Fibroblast of skin of scalp (primary cell): ENCODE measurements at regions not wholly inside any gene's neighbourhood (a gene's known extent, or its start where the extent isn't known, plus 50 kb on each side); places are given as distances from the start of the nearest gene placed in this dataset.
"Not testable (repeated sequence)": the region's sequence is repeated elsewhere in the genome, so short reads cannot be mapped to it uniquely, and the experiment has no call there.

Experiments
- DNase-seq: peaks from one replicate; pipeline ENCODE4 v3.0.0-alpha.2; 2013

DNA sequence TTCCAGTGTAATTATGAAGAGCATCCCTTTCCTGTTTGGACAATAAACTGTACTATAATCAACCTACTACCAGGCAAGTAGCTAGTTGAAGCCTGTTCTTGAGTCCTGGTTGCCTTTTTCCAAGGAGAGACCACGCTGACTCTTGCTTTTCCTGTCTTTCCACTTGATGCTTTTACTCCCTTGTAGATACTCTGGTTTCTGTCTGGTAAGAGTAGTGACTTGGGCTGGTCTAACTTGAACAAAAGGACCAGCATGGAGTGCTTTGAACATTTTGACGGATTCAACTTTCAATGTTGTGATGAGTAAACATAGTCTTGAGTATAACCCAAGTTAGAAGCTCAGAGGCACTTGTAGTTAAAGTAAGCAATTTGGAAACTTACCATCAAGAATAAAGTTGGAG, 464.3 kb downstream of the GADD45G start:
- DNase-seq, result no peak

DNA sequence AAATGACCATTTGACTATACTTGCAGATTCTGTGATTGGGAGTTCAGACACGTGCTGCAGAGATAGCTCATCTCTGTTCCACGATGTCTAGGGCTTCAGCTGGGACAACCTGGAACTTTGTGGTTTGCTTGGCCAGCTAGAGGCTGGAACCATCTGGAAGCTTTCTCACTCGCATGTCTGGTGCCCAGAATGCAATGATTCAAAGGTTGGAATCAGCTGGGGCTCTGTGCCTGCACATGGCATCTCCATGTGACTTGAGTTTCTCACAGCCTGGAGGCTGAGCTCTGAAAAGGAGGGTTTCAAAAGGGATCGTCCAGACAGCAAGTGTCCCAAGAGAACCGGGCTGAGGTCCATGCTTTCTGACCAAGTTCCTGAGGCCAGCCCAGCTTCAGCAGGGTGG, 465.2 kb downstream of the GADD45G start:
- no peak for DNase-seq

DNA sequence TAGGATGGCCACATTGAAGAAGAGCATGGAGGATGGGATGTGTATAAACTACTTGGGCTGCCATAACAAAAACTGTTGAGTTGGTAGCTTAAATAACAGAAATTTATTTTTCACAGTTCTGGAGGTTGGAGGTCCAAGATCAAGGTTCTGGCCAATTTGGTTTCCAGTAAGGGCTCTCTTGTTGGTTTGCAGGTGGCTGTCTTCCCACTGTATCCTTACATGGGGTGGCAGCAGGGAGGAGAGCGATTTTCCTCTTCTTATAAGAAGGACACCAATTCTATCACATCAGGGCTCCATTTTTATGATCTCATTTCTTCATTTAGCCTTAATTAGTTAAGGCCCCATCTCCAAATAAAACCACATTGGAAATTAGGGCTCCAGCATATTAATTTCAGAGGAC, 465.7 kb downstream of the GADD45G start:
- no peak for DNase-seq

DNA sequence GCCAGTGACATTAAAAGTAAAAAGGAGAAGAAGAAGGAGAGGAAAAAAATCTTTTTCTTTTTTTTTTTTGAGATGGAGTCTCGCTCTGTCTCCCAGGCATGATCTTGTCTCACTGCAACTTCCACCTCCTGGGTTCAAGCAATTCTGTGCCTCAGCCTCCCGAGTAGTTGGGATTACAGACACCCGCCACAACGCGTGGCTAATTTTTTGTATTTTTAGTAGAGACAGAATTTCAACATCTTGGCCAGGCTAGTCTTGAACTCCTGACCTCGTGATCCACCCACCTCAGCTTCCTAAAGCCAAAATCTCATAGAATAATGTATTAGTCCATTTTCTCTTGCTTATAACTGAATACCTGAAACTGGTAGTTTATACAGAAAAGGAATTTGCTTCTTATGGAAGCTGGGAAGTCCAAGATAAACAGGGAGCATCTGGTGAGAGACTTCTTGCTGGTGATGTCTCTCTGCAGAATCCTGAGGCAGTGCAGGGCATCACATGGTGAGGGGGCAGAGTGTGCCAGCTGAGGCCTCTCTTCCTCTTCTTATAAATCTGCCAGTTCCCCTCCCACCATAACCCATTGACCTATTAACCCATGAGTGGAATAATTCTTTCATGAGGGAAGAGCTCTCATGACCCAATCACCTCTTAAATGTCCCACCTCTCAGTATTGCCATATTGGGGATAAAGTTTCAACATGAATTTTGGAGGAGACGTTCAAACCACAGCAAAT, 466.3 kb downstream of the GADD45G start:
- DNase-seq, result no peak

DNA sequence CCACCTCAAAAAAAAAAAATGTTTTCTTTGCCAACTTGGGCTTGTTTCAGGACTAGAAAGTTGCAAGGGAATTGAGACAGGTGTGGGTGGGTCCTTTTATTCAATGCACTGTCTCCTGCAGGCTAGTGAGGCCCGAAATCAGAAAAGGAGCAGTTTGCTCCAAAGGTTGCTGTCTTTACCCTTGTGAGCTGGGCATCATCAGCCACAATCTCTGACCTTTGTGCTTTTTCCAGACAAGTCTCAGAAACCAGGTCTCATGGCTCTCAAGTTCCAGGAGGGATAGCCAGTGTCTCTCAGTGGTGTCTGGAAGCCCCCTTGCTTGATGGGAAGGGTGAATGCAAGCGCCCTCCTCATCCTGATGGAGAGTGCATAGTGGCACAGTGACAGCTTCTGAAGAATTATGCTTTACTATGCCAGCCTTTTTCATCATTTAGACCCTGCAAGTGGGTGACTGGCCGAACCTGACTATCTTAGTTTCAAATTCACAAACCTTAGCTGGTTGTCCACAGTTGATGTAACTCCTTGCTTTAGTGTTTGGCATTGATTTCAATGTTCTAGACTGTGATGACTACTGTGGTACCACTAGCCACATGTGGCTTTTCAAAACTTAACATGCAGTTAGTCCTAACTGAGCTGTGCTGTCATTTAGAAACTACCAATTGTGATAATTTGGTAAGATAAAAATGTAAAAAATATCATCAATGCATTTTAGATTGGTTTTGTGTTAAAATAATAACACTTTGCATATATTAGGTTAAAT, 468.6 kb downstream of the GADD45G start:
- no peak for DNase-seq

DNA sequence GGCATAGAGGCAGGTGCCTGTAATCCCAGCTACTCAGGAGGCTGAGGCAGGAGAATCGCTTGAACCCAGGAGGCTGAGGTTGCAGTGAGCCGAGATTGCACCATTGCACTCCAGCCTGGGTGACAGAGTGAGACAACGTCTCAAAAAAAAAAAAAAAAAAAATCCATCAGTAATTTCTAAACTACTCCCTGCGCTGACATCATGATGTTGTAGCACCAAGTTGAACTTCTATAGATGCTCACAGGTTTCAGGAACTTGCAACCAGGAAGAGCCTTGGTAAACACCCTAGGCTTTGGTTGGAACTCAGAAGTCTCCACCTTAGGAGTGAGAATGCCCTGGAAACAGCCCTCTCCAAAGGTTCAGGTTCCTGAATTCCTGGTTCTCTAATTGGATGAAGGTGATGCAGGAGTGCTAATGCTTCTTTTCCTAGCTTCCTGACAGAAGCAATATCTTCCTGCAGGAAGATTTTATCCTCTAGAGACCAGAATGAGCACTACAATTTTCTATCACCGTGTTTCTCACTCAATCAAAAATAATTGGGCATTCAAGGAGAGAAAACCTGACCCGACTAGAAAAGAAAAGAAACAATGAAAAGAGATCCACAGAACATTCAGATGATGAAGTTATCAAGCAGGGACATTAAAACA, 469.6 kb downstream of the GADD45G start:
- no peak for DNase-seq

DNA sequence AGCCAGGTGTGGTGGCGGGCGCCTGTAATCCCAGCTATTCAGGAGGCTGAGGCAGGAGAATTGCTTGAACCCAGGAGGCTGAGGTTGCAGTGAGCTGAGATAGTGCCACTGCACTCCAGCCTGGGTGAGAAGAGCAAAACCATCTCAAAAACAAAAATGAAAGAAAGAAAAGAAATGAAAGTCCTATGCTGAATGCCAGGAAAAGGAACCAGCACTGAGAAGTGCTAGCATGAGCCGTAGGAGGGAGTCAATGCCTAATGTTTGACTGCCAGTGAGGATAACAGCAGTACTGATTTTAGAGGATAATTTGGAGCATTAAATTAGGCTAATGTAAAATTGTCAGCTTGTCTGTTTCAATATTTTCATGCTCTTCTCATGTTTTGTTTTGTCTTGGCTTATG, 472.8 kb downstream of the GADD45G start:
- not testable (repeated sequence) for DNase-seq

DNA sequence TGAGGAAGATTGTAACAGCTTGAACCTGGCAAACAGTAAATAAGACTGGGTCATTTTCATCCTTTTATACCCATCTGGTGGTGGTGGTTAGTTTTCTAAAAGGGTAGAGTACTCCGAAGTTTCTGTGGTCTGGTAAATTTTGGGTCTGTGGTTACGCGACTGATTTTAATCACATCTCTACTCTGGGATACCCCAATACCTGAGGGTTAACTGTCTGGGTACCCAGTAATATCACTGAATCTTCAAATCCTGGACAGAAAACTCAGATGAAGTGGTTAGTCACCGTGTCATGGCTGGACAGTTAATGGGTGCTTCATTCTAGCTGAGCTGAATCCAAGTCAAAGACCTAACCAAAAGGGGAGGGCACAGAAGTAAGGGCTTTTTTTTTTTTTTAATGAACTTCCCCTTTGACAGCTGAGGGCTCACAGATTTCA, 474.2 kb downstream of the GADD45G start:
- DNase-seq, result no peak

DNA sequence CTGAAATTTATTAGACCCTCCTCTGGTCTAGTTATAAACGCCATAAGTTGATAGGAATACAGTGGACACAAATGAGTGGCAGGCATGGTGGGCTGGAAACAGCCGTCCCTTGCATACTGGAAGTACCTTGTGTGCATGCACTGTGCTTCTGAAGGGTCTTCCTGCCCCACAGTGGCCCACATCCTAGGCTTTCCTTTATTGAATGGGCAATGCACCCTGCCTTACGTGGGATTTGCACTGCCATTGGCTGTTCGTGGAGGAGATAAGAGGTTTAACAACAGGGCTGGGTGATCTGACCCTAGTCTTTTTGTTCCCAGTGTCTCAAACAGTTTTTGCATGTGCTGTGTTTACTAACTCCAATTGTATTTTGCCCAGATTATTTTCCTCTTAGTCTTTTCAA, 480.8 kb downstream of the GADD45G start:
- no peak for DNase-seq

DNA sequence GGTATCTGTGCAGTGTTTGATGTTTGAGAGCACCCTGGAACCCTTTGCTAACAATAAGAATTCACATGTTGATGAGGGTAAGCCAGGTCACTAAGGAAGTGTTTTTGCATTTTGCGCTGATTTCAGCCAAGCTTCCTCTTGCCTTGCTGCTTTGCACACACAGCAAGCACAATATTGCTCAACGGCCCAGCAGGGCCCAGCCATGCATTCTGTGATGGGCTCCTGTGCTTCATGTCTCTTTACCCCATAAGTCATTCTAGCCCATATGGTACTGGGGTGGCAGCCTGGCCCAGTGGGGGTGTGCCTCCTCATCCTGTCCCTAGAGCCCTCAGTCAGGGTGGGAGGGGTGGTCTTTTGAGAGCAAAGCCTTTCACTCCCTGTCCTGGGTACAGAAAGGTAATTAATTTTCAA, 481.3 kb downstream of the GADD45G start:
- no peak for DNase-seq

DNA sequence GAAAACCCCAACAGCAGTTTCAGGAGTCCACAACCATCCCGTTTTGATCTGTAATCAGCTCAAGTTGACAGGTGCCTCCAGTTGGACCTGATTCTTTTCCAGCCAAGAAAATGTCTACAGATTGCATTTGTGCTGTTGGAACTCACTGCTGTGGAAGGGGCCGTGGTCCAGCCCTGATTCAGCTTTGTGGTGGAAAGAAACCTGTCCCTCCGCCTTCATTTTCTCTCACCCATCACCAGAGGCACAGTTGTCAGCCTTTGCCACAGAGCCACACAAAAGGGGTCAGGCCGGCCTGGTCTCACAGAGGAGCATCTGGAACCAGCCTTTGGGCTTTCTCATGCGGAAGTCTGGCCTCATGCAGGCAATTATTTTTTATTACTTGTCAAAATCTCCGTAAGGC, 483.6 kb downstream of the GADD45G start:
- DNase-seq, result no peak

DNA sequence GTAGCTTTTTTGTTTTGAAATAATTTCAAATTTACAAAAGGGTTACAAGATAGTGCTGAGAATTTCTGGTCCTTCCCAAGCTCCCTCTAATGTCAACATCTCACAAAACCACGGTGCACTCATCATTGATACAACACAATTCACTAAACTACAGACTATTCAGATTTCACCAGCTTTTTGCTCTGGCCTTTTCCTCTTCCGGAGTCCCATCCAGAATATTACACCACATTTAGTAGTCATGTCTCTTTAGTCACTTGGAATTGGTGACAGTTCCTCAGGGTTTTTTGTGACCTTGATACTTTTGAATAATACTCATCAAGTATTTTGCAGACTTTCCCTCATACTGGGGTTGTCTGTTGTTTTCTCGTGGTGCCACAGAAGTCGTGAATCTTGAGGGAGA, 484.0 kb downstream of the GADD45G start:
- no peak for DNase-seq

DNA sequence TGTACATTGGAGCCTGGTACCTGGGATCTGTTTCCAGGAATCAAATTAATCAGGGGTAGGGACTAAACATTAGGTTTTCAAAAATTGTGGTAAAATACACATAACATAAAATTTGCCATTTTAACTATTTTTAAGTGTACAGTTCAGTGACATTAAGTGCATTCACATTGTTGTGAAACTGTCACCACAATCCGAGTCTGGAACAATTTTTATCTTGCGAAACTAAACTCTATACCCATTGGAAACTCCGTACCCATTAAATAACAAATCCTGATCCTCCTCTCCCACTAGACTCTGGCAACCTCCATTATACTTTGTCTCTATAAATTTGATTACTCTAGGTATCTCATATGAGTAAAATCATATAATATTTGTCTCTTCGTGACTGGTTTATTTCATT, 486.2 kb downstream of the GADD45G start:
- DNase-seq, result no peak

DNA sequence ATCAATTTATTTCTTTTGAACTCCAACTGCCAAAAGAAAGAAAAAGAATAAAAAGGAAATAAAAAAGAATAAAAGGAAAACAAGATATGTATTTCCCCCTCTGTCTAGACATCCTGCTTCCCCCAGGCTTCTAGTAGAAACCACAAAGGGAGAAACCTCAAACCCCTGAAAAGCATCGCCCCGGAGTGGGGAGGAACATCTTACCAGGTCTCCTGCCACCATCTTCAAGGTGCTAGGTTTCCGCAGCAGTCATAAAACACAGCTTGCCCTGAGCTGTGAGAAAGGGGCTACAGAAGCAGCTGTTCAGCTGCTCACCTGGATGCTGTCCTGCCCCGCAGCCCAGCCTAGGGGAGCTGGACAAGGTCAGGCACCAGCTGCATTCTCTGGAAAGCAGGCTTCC, 487.7 kb downstream of the GADD45G start:
- DNase-seq, result no peak

DNA sequence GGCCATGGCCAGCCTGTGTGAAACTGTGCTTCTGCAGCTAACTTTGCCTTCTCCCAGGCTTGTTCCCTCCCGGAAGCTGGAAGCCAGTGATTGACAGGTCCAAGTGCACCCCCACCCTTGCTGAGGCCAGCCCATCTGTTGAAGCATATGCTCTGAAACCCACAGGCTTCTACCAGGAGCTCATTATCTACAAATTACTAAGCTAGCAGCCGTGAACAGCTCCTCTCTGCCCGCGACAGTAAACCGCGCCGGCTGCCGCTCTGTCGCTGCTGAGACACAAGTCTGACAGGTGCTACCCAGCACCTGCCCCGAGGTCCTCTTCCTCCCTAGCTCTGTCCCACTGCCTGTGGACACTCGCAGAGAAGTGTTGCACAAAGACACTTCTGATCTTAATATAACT, 490.9 kb downstream of the GADD45G start:
- no peak for DNase-seq

DNA sequence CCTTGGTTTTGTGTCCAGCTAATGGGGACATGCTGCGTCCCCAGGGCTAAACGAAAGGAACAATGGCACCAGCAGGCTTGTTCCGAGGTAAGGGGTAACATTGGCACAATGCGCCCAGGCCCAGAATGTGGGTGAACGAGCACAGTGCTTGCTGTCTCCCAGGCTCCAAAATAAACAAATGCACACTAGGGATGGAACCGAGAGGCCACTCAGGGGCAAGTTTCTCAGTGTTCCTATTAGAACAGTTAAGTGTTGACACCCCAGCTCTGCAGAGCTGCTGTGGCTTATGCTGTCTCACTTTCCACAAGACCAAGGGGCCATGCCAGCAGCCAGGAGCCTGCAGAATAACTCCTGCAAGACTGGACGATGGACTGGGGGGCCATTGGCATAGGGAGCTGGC, 492.4 kb downstream of the GADD45G start:
- no peak for DNase-seq

DNA sequence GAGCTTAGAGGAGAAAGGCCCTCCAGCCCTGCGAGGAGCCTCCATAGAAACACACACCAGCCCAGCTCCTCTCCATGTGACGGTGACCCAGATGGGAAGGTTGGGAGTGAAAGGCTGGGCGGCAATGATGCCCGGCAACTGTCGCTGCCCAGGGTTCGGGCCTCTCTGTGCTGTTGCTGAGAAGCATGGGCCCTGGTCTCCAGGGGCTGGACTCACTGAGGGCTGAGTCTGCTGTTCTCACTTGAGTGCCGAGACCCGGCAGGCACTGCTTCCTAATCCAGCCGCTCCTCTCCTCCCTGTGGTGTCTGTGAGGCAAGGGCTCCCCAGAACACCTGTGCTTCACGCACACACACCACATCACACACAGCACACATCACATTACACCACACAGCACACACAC, 493.6 kb downstream of the GADD45G start:
- no peak for DNase-seq

DNA sequence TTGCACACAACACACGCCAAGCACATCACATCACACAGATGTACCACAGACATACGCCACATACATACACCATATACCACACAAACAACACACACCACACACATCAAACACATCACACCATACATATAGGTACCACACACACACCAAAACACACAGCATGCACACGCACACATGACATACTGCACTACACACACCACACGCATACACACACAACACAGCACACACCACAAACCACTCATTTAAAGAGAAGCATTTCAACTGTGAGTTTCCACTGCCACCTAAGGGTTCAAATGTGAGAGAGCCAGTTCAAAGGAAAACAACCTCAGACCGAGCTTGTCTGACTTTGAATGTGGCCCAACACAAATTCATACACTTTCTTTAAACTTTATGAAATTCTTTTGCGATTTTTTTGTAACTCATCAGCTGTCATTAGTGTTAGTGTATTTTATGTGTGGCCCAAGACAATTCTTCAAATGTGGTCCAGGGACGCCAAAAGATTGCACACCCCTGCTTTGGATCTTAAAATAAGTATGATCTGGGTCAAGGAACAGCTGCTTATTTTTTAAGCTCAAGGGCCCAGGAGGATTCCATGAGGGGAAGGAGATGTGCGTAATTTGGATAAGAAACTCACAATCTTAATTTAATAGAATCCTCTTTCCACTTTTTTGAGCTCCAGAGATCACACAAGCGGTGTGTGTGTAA, 494.6 kb downstream of the GADD45G start:
- peak; percentile 54 for DNase-seq

DNA sequence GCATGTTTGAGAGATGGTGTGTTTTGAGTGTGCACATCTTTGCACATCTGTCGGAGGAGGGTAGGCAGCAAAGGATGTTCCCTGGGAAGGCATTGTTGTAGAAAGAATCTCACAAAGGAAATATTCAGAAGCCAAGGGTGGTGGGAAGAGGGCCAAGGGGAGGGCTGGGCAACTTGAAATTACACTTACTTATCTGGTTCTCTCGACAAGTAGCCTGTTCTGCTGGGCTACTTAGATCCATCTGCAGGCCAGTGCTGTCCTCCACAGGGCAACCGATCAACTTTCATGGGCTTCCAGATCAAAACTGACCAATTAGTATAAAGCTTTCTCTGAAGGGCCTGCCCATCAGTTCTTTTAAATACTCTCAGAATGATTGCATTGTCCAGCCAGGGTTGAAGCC, 495.2 kb downstream of the GADD45G start:
- peak; percentile 46 for DNase-seq

DNA sequence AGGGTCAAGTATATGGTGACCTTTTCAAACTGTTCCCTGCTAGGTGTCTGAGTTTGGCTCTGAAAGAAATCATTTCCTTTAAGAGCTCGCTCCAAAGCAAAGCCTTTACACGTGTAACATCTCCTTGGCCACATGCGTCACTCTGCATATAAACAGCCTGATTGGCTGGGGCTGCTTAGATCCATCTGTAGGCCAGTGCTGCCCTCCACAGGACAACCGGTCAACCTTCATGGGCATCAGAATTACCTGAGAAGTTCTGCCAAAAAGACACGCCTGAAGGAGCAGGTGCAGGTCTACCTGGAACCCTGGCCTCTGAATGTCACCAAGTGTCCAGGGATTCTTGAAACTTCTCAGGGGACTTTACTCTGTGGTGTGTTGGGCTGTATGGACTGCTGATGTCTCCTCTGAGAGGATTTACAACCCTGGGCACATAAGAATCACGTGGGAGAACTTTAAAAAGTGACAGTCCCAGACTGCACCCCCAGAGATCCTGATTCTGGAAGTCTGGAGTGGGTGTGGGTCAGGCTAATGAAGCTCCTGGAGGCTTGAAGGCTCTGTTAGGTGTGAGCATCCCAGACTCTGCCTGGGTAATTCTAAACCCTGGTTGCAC, 497.6 kb downstream of the GADD45G start:
- DNase-seq, result peak; percentile 83

DNA sequence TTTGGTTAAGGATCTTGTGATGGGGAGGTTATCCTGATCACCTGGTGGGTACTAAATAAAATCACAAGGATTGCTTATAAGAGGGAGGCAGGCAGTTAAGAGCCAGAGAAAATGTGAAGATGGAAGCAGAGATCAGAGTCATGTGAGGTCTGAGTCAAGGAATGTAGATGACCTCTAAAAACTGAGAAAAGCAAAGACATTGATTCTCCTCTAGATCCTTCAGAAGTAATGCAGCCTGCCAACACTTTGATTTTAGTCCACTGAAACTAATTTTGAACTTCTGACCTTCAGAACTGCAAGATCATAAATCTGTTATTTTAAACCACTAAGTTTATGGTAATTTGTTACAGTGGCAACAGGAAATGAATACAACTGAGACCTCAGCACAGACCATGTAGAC, 499.0 kb downstream of the GADD45G start:
- DNase-seq, result no peak

DNA sequence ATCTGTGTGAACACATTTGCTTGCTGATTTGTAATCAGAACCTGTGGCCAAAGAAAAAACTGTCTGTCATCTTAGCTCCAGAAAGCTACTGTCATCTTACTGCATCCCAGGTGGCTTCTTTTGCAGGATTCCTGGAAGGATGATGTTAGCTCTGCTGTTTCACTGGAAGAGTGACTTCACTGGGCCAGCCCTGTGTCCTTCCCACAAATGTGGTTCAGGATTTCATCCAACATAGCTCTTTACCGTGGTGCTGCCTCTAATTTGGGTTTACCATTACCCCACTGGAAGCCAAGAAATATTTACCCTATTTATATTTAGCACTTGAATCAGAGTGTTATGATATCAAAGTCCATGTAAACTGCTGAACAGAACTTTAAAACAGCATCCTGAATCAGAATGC, 501.0 kb downstream of the GADD45G start:
- DNase-seq, result no peak
